SHP77 (cell line): ENCODE measurements at regions not wholly inside any gene's neighbourhood (a gene's known extent, or its start where the extent isn't known, plus 50 kb on each side); places are given as distances from the start of the nearest gene placed in this dataset.
"Not testable (repeated sequence)": the region's sequence is repeated elsewhere in the genome, so short reads cannot be mapped to it uniquely, and the experiment has no call there.

Experiments
- DNase-seq, 2 experiments: peaks; one replicate each; lab custom pipeline; 2025; lab: John Stamatoyannopoulos, UW

DNA sequence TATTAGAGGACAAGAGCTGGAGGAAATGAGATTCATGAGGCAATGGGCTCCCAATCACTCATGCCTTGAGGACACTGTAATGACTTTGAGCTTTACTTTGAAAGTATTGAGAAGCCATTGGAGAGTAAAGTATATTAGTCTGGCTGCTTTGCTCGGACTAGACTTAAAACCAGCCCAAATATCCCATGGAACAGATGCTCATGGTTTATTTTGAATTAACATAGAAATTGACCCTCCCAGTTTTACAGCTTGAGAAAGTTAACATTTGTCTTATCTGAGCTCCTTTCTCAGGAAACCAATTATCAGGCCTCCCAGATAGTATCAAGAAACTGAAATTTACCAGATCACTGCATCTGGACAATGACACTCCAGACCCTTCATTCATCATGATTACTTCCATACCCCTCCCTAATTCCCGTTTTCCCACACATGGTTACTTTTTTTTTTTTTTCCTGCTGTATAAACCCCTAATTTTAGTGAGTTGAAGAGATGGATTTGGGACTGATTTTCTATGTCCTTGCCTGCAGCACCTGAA, 270.8 kb upstream of the SMIM30 start:
- no peak for DNase-seq

DNA sequence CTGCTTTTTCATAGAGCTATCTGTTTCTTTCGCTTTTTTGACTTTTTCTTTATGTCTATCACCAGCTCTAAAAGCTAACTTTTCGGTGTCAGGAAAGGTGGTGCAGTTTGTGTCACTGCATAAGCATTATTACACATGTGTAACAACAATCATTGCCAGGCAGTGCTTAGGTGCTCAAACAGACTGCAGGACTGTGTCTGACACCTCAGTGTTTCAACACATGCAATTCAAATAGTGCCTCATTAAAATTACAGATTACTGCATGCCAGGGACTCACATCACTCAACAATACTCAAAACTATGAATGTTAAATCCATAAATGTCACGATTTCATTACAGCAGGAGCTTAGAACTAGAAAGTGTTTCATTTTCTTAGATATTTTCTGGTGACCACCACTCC, 265.3 kb upstream of the SMIM30 start:
- DNase-seq: no peak

DNA sequence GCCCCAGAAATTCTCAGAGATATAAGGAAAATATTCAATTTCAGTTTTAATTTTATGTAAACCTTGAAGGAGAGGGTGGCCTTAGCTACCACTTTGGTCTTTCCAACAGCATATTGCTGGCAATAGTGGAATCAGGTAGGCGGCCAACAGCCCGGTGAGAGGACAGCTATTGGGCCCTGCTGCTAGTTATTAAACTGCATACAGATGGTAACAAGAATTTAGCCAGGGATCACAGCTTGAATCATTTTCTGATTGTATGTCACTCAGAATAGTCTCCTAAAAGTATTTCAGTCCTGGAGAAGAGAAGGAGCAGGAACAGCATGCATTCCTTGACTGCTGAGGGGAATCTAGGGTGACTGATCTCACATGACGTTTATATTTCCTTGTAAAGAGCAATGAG, 261.4 kb upstream of the SMIM30 start:
- no peak for DNase-seq

DNA sequence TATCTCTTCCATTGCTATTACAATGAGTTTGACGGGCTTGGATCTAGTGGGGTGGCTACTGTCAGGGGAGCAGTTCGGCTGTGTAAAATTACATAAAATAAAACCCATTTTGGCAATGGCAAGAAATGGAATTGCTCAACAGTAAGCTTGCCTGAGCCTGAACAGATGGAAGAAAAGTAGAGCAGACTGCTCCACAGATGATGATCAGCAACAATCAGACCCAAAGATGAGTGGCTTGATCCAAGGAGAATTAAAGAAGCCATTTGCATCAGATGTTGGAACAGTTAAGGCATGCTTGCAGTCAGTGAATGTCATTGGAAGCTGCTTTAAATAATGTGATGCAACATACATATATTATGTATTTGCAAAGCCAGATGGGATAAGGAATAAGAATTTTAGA, 256.6 kb upstream of the SMIM30 start:
- DNase-seq: no peak

DNA sequence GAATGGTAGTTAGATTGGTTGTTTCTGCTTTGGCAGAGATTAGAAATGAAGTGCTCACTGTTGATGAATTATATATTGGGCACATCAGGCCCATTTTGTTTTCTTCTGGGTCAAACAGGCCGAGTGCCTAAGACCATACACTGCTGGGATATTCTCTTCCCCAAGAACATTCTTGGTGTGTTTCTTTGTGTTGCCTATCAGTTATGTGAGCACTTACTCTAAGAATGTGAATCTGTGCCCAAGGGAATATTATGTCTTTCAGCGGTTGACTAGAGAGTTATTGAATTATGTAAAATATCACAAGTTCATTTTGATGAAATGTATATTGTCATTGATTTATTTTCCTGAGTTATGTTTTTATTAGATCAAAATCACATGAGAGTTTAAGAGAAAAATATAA, 255.5 kb upstream of the SMIM30 start:
- DNase-seq: no peak

DNA sequence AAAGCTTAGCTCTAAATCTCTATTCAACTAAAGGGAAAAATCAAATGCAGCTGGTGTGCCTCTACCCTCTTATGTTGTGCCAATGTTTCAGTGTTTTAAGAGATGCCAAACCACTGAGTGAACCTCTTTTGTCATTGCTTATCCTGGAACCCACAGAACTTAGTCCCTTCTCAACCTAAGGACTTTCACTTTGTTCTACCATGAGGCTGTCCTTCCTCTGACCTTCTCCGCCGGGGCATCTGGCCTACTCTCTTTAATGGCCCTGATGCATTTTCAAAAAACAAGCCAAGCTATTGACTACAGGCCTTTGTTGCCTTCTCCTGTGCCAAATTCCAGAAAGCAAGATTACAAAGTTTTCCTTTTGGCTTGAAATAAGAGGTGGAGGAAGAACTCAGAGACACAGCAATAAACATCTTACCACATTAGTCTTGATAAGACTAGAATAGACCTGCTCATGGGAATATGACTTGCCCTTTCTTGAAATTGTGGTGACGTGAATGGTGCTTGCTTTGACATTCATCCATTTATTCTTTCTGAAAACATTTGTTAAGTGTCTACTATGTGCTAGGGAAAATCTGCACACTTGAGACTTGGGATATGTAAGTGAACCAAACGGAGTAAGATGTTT, 253.2 kb upstream of the SMIM30 start:
- DNase-seq: no peak

DNA sequence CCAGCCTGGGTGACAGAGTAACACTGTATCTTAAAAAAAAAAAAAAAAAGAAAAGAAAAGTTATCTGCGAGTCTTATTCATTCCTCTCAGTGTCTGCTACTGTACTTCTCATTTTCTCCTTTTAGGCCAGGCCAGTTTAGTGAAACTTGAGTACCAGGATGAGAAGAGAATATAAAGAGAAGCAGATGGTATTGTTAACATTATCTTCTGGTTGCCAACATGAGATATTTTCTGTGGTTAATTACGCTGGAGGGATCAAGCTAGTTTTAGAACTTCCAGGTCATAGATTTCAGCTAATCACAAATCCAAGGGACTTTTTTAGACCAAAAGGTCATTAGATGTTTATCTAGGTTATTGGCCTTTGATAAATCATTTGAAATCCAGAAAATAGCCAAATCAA, 252.6 kb upstream of the SMIM30 start:
- DNase-seq: no peak

DNA sequence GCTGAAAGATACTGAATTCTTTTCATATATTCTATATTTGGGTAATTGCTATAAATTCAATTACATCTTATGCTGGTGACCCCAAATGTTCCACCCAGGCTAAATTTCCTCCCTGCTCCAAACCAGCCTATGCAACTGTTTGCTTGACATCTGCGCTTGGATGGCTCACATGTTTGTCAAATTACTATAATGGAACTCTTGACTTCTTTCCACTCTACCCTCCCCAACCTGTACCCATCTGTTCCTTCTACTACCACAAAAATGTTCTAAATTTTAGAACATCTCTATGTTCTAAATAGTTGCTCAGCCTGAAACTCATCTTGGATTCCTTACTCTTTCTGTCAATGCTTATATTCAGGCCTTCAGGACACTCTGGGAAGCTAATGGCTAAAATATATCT, 249.9 kb upstream of the SMIM30 start:
- DNase-seq: no peak

DNA sequence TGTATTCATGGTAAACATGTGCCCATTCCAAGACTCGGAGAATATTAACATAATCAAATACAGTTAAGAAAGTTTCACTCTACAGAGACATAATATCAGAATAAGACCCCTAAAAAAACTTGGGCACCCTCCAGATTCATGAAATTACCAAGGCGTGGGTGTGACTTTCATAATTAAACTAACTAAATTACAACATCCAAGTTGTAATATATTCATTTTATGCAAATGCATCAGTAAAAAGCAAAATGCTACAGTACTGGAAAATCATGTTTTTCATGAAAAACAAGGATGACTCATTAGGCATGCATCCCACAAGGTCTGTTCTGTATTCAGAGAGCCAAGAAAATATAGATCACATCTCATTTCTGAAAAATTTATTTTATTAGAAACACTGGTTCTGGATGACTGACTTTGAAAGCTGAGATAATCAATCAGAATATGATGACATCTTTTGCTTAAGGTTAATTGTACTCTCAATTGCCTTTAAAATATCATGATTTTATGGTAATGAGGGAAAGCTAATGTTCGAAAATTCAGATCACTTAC, 248.8 kb upstream of the SMIM30 start:
- no peak for DNase-seq

DNA sequence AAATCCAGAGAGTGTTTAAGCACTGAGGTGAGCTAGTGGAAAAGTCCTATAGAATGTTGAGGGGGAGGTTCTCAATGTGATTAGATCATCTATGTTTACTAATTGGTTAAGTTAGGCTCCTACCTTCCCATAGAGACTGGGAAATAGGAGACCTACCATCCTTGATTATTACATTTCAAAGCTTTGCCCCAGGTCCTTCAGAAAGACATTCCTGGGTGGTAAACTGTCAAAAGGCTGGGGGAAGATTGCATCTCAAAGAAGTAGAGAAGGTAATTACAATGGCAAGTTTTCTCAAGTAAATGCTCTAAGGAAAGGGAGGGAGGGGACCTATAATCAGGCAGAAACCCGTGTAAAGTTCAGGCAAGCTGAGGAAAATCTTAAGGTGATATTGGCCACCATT, 247.8 kb upstream of the SMIM30 start:
- DNase-seq: no peak

DNA sequence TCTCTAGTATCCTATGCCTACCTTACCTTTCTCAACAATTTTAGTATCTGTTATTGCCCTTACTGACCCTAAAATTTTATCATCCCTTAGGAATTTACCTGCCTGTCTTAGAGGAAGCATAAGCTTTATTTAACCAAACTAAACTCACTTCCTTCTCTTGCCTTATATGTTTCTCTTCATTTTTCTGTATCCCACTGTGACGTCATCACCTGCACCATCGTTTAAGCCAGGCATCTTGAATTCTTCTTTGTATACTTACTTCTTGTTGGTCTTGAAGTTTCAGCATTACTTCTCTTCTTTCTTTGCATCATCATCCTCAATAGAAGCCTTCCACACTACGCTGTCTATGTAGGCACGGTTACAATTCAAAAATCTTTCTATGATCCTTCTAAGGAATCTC, 231.0 kb upstream of the SMIM30 start:
- no peak for DNase-seq

DNA sequence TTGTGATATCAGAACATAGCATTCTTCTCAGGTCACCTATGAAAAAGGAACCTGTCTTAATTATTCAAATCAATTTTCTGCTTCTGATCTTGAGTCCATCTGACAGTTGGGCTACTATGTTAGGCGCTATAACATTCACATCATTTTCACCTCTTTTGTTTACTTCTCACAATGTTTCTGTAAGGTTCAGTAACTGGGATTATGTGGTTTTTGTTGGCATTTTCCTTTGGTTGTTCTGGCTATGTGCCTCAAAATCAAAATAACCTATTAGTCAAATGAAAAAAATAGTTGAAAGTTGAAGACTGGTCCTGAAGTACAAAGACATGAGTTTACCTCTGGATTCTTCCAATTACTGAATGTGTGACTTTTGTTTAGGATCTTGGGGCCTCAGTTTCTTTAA, 221.3 kb upstream of the SMIM30 start:
- no peak for DNase-seq

DNA sequence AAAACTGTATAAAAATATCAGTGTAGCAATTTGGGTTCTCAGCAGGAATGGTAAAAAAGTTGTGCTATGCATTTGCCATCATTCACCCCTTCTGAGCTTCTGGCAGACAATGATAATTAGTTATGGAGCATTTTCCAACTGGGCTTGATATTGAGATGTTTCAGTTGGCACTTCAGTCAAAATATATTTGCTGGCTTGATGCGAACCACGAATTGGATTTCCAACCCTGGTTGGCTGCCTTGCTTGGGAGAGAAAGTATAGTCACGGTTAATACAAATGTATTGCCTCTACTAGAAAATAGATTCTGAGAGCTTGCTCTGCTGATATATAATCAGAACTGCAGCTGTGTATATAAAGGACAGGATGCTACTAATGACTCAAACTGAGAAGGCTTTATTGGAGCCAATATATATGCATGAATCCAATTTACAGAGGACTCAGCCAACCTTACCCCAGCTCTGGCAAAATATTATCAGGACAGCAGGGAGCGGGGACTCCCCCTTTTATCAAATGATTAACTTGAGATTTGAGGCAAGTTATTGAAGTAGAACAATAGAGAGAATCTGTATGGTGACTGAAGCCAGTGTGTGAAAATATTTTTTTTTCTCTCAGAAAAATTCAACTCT, 219.8 kb upstream of the SMIM30 start:
- no peak for DNase-seq

DNA sequence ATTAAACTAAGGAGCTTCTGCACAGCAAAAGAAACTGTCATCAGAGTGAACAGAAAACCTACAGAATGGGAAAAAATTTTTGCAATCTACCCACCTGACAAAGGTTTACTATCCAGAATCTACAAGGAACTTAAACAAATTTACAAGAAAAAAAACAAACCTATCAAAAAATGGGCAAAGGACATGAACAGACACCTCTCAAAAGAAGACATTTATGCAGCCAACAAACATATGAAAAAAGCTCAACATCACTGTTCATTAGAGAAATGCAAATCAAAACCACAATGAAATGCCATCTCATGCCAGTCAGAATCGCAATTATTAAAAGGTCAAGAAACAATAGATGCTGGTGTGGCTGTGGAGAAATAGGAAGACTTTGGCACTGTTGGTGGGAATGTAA, 218.5 kb upstream of the SMIM30 start:
- DNase-seq: not testable (repeated sequence)

DNA sequence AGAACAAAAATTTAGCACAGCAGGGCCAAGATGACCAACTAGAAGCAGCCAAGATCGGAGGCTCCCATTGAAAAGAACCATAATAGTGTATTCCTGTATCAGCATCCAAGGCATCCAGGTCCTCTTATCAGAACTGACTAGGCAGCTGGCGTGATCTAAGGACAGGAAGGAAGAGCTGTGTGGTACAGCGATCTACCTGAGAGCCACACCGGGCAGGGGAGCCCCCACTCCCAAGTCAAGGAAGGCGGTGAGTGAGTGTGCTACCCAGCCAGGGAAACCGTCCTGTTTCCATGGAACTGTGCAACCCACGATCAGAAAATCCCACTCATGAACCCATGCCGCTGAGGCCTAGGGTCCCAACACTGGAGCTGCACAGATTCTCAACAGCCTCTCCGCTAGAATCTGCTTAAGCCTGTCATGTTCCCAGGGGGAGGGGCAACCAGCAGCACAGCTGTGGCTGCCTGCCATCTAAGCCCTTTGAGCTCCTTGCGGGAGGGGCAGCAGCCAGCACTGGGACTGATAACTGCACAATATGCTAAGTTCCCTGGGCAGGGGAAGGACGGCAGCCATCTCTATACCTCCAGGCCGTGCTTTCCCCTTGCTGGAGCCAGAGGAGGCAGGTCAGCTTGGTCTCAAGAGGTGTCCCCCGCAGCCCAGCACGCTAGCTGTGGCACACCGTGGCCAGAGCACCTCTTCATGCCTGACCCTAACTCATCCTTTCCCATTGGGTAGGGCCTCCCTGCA, 213.0 kb upstream of the SMIM30 start:
- peak; percentile 2 to 7 for DNase-seq

DNA sequence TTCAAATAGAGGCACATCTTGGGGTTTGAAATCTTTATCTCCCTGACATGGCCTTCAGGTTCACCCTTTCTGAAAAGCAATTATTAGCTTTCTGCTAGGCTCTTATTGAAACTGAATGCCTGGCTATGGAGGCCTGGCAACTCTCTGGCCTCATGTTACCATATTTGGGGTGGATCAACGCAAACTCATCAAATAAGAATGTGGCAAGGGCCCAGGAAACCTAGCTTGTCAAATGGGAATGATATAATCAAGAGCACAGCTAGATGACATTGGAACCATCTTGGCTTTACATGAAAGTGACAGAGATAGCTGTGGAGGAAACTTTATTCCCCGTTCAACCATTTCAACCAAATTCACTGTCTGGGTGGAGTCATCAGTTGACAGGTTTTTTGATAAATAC, 202.8 kb upstream of the SMIM30 start:
- DNase-seq: no peak

DNA sequence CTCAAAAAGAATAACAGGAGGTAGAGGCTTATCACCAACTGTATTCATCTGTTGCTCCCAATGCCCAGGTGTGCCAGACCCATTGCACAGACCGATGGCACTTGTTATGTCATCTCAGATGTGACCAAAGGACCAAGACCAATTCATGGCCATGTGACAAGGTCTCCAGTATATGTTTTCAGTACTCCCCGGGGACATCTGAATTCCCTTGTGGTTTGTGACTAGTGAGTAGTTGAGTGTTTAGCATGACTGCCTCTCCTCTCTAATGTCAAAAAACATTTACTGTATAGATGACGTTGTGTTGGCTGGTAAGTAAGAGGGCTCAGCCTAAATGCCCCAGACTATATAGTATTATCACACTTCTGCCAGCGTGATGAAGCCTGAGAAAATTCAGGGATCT, 202.1 kb upstream of the SMIM30 start:
- no peak for DNase-seq

DNA sequence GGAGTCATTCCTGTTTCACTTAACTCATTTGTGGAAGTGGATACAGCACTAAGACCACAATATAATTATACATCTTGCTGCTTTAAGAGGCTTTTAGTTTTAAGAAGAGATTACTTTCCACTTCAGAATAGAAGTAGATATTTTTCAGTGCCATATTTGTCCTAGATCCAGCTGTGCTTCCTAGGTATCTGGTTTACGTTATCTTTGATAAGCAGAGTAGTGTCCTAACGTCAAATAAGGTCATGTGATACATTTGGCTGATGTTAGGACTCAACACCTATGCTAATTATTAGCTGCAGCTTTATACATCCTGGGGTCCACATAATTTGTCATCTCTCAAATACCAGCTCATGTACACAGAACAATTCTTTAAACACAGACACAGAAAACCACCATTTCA, 196.2 kb upstream of the SMIM30 start:
- DNase-seq: no peak

DNA sequence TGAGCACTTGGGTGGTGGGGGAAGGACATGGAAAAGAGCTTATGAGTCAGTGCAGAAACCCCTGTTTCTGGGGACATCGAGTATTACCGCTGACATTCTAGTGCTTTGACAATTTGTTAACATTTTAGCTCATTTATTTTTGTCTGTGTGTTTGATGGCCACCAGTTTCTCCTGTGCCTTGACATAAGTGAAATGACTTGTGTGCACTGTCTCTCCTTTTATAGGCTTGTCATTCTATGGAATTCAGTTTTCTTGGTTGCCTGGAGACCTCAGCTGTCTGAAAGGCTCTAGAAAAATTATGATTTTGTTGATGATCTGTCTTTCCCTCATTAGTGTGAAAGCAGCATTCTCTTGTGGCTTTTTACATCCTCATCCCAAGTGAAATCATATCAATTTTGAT, 190.0 kb upstream of the SMIM30 start:
- no peak for DNase-seq

DNA sequence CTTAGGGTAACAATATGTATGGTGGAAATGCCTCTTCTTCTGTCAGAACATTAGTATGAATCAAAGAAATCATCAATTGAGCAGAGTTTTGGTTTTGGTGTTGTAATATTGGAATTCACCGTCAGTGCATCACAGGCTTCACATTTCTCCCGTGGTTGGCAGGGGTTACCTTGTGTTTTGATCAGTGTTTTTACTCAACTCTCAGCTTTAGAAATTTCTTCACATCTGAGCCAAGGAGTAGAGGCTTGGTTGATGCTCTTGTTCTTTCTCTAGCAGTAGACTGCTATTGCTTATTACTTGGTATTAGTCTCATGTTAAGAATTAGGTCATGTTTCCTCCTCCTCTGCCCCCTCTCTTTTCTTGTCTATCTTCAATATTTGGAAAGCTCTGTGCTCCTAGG, 188.8 kb upstream of the SMIM30 start:
- no peak for DNase-seq

DNA sequence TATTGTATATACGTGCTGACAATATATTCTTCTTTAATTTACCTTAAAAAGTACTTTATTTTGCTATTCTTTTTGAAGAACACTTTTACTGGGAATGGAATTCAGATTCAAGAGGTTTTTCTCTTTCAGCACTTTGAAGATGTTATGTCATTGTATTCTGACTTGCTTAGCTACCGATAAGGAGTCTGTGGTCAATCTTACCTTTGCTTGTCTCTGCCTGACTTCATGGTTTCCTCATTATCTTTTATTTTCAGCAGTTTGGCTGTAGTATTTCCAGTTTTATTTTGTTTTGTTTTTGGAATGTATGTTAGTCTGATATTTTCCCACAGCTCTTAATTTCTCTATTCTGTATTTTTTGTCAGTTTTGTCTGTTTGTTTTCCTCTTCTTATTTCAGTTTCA, 187.9 kb upstream of the SMIM30 start:
- DNase-seq: no peak

DNA sequence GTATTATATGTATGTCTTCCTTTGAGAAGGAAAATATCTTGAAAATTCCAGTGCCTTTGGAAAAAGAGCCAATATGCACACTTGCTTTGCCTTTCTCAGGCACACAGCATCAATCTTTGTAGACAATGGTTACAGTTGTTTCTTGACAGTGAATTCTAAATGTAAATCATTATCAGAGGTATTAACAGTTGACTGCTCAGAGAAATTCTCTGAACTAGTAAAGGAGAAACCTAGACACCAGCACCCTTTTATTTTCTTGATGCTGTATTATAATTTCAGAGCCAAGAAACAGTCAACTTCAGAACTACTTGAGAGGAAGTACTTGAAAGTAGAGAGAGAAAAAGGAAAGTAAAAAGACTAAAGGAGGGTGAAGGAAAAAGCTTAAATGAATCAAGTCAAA, 185.8 kb upstream of the SMIM30 start:
- no peak for DNase-seq

DNA sequence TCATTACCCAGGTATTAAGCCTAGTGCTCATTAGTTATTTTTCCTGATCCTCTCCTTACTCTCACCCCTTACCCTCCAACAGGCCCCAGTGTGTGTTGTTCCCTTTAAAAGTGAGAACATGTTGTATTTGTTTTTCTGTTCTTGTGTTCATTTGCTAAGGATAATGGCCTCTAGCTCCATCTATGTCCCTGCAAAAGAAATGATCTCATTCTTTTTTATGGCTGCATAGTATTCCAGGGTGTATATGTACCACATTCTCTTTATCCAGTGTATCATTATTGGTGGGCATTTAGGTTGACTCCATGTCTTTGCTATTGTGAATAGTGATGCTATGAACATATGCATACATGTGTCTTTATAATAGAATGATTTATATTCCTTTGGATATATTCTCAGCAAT, 185.0 kb upstream of the SMIM30 start:
- not testable (repeated sequence) for DNase-seq
